Ovary (tissue), 7 donors: ENCODE measurements at regions not wholly inside any gene's neighbourhood (a gene's known extent, or its start where the extent isn't known, plus 50 kb on each side); places are given as distances from the start of the nearest gene placed in this dataset.
A peak's percentile ranks its signal among the peaks of the same experiment; 100 is the strongest.

Source experiments
- DNase-seq, 5 donors: peaks; one replicate each; pipeline ENCODE4 v3.0.0-alpha.2; 2019 to 2020
- H3K27ac ChIP-seq, 2 donors: fragments of 200-600 bp; one replicate each; pipeline versions ENCODE4 v1.5.1 to v1.8.0; 2019 to 2022
- H3K27me3 ChIP-seq: fragments of 200-600 bp; one replicate; pipeline ENCODE4 v1.8.0; 2022
- H3K36me3 ChIP-seq: fragments of 200-600 bp; sonication (generic); one replicate; pipeline ENCODE4 v1.5.1; 2019
- H3K4me1 ChIP-seq: one replicate; pipeline ENCODE4 v1.8.1; 2013; ENCODE audit warnings: mild to moderate bottlenecking, moderate library complexity; ENCODE audit not compliant: insufficient read depth
- H3K4me3 ChIP-seq: fragments of 200-600 bp; sonication (generic); one replicate; pipeline ENCODE4 v1.5.1; 2017
- H3K9me3 ChIP-seq, 2 donors: fragments of 200-600 bp in 1 of 2; sonication (generic) in 1 of 2; one replicate each; pipeline versions ENCODE4 v1.5.1 to v1.8.1; 2013 to 2019; ENCODE audit warnings: mild to moderate bottlenecking in 1 of 2, moderate library complexity in 1 of 2
- CTCF ChIP-seq, 3 donors: fragments of 450-650 bp in 2 of 3; fragments of 200-600 bp in 1 of 3; IDR thresholded peaks; one replicate each; pipeline versions ENCODE4 v1.5.1 to v1.8.0; 2016 to 2022; ENCODE audit warnings: antibody characterized with exemption in 3 of 3, mild to moderate bottlenecking in 1 of 3
- EP300 ChIP-seq: sonication (generic); formaldehyde crosslinking; IDR thresholded peaks from one replicate; pipeline ENCODE4 v1.6.1; 2017; ENCODE audit warnings: antibody characterized with exemption
- POLR2A ChIP-seq: fragments of 450-650 bp; IDR thresholded peaks from one replicate; pipeline ENCODE4 v1.6.1; 2017; ENCODE audit warnings: antibody characterized with exemption, mild to moderate bottlenecking, moderate library complexity
- WGBS, 3 donors: extraction: QIAGEN DNeasy Blood & Tissue Kit in 1 of 3; methylation state at CpG; one replicate each; pipeline versions ENCODE4 v1.1.5 to v1.1.7; 2013 to 2017; 5-methylcytosine and 5-hydroxymethylcytosine counted together
- intact Hi-C, 4 donors: fragments of 100-400 bp; cut with DNase I; formaldehyde crosslinking; loops; one replicate each; pipeline versions ENCODE4 v1.11.0 to v1.15.1; 2022 to 2023
- donor health status: DM: no; HTN: no; CAD: no; lungs with moderate emphysema.
- donor health status: DM: no; HTN: no; CAD: no.
- donor health status: Bipolar disorder and iron deficiency.
- donor health status: DM: no; HTN: no; CAD: no.
- donor health status: DM: yes; HTN: yes; CAD: no.

DNA sequence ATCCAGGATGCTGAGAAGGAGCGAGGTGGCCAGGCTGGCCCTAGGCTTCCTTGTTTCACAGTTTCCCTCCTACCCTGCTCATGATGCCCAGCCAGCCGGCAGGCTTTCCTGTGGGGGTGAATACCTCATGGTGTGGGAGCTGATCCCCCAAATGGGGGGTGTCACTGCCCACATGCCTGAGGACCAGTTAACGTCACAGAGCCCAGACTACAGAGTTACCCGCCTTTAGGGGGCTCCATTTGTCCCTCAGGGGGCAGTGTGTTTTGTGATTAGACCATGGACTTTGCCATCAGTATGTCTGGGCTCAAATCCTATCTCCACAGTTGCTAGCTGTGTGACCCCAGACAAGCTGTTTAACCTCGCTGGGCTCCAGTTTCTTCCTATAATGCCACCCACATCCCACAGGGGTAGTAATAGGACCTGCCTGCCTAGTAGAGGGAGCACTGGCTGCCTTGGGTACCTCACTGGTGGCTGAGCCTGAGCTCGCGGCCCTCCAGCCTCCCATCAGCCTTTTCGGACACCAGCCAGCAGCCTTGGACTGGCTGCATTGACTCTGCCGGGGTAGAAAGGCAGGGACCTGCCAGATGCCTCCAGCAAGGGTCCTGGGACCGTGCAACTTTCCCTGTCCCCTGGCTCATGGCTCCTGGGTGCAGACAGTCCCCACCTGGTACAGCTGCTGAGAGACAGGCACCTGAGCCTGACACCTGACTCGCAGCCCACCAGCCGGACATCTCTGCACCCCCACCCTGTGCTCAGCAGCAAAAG is 87.5 kb upstream of the GSE1 start:
- Histone ChIP-seq H3K27me3 (no peaks in the 10 kb centered on the region), H3K27ac (no peak overlapping the region), H3K4me3 (no peak overlapping the region), H3K4me1 (peaks cover 19% of the 10 kb centered on the region), H3K9me3 (no peaks in the 10 kb centered on the region), H3K36me3 (no peaks in the 10 kb centered on the region)
- intact Hi-C loops = no loop called here
- 85 to 92% (median 86%) methylated on average over 12 of the region's 12 CpGs for WGBS, 3 donors
- no peak for DNase-seq
- TF ChIP-seq CTCF (IDR thresholded peaks at IDR 0.05) (no peak), POLR2A (no peak), EP300 (no peak)

GRCh38 chr16:85526185-85526974 is 86.7 kb upstream of the GSE1 start:
- Histone ChIP-seq H3K27ac (no peak overlapping the region), H3K27me3 (no peaks in the 10 kb centered on the region), H3K4me3 (no peak overlapping the region), H3K4me1 (peaks cover 19% of the 10 kb centered on the region), H3K36me3 (no peaks in the 10 kb centered on the region), H3K9me3 (no peaks in the 10 kb centered on the region)
- intact Hi-C loops = no loop called here
- no peak for DNase-seq
- 86 to 89% (median 87%) methylated on average over 20 of the region's 20 CpGs for WGBS, 3 donors
- TF ChIP-seq CTCF (IDR thresholded peaks at IDR 0.05) (no peak), POLR2A (no peak), EP300 (no peak)

- no peak for TF ChIP-seq POLR2A
- TF ChIP-seq EP300 = no peak
- TF ChIP-seq CTCF (IDR thresholded peaks at IDR 0.05) = no peak
- intact Hi-C loops = no loop called here
- Histone ChIP-seq H3K36me3 (no peaks in the 10 kb centered on the region), H3K9me3 (no peaks in the 10 kb centered on the region), H3K27me3 (no peaks in the 10 kb centered on the region), H3K4me1 (peaks cover 19% of the 10 kb centered on the region), H3K27ac (no peak overlapping the region), H3K4me3 (no peak overlapping the region)
- 78 to 81% (median 80%) methylated on average over 41 of the region's 41 CpGs for WGBS, 3 donors
- peak in 1 of 5 donors; percentile 39 for DNase-seq
Observed at GRCh38 chr16:85527042-85527766, 85.9 kb upstream of the GSE1 start.

DNA sequence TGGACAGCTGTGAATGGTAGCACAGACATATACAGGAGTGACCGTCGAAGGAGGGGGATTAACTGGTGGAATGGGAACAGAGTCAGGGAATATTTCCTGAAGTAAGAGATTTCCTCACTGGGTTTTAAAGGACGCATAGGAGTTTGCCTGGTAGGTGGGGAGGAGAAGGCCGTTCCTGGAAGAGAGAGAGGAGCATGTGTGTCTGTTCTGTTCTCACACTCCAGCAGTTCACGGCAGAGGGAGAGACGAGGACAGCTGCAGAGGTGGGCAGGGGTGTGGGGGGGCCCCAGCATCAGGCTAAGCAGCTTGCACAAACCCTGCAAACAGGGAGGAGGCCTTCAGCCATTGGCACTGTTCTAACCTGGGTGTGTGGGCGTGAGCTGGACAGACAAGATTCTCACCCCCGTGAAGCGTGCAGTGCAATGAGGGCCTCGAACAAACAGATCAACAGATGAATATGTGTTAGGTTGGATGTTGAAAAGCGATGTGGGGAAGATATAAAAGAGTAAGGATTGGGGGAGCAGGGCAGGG is 85.3 kb upstream of the GSE1 start:
- Histone ChIP-seq H3K9me3 (no peaks in the 10 kb centered on the region), H3K27ac (no peak overlapping the region), H3K4me1 (peaks cover 13% of the 10 kb centered on the region), H3K27me3 (no peaks in the 10 kb centered on the region), H3K36me3 (no peaks in the 10 kb centered on the region), H3K4me3 (no peak overlapping the region)
- intact Hi-C loops = no loop called here
- no peak for TF ChIP-seq EP300
- TF ChIP-seq CTCF (IDR thresholded peaks at IDR 0.05) = no peak
- TF ChIP-seq POLR2A = no peak
- no peak for DNase-seq
- 73 to 84% (median 80%) methylated on average over 11 of the region's 11 CpGs for WGBS, 3 donors
